Keratinocyte (primary cell): ENCODE measurements at regions not wholly inside any gene's neighbourhood (a gene's known extent, or its start where the extent isn't known, plus 50 kb on each side); places are given as distances from the start of the nearest gene placed in this dataset.

Experiments
- DNase-seq: peaks from one replicate; pipeline ENCODE4 v3.0.0-alpha.2; 2011; ENCODE audit warnings: low read depth, missing footprints, low spot score
- FAIRE-seq: peaks from 2 replicates; lab custom pipeline; 2011; peaks lifted over from hg19 to GRCh38; lab: Jason Lieb, UNC
- H2AFZ ChIP-seq: 2 replicates; pipeline ENCODE4 v1.6.0; 2012; ENCODE audit warnings: low read length, control low read depth, inconsistent platforms; ENCODE audit not compliant: control insufficient read depth
- H3K27ac ChIP-seq: 2 replicates; pipeline ENCODE4 v1.5.1; 2011; ENCODE audit warnings: low read length; ENCODE audit not compliant: control insufficient read depth, insufficient read depth
- H3K27me3 ChIP-seq: 3 replicates; pipeline ENCODE4 v1.6.0; 2011; ENCODE audit warnings: low read length; ENCODE audit not compliant: control insufficient read depth, insufficient read depth; ENCODE audit errors: extremely low read depth
- H3K36me3 ChIP-seq, 2 experiments: 2 replicates in 1 of 2; 3 replicates in 1 of 2; pipeline ENCODE4 v1.5.1; 2011; ENCODE audit warnings: low read length in 2 of 2, mild to moderate bottlenecking in 1 of 2; ENCODE audit not compliant: control insufficient read depth in 2 of 2, insufficient read depth in 2 of 2; ENCODE audit errors: extremely low read depth in 1 of 2
- H3K4me1 ChIP-seq: 3 replicates; pipeline ENCODE4 v1.5.1; 2011; ENCODE audit warnings: low read length; ENCODE audit not compliant: control insufficient read depth, insufficient read depth; ENCODE audit errors: extremely low read depth
- H3K4me2 ChIP-seq: 3 replicates; pipeline ENCODE4 v1.6.0; 2011; ENCODE audit warnings: low read depth, low read length; ENCODE audit not compliant: control insufficient read depth, insufficient read depth; ENCODE audit errors: extremely low read depth
- H3K4me3 ChIP-seq, 3 experiments: fragments of 200-600 bp in 1 of 3; sonication (generic) in 1 of 3; 2 replicates in 2 of 3; 3 replicates in 1 of 3; pipeline ENCODE4 v1.5.1; 2011 to 2016; ENCODE audit warnings: low read length in 3 of 3, mild to moderate bottlenecking in 3 of 3, control low read depth in 2 of 3, inconsistent platforms in 1 of 3, low read depth in 1 of 3, mixed read lengths in 1 of 3, mixed run types in 1 of 3, moderate library complexity in 1 of 3; ENCODE audit not compliant: control insufficient read depth in 2 of 3, insufficient read depth in 2 of 3; ENCODE audit errors: extremely low read depth in 1 of 3
- H3K79me2 ChIP-seq: 2 replicates; pipeline ENCODE4 v1.6.0; 2012; ENCODE audit warnings: low read length; ENCODE audit not compliant: control insufficient read depth, insufficient read depth
- H3K9ac ChIP-seq: 3 replicates; pipeline ENCODE4 v1.6.0; 2011; ENCODE audit warnings: low read length; ENCODE audit not compliant: control insufficient read depth, insufficient read depth; ENCODE audit errors: extremely low read depth
- H3K9me1 ChIP-seq: 3 replicates; pipeline ENCODE4 v1.6.0; 2011; ENCODE audit warnings: low read length; ENCODE audit not compliant: control insufficient read depth, insufficient read depth; ENCODE audit errors: extremely low read depth
- H3K9me3 ChIP-seq: 2 replicates; pipeline ENCODE4 v1.5.1; 2012; ENCODE audit warnings: low read depth, low read length; ENCODE audit not compliant: control insufficient read depth
- H4K20me1 ChIP-seq: 3 replicates; pipeline ENCODE4 v1.6.0; 2011; ENCODE audit warnings: low read length; ENCODE audit not compliant: control insufficient read depth, insufficient read depth; ENCODE audit errors: extremely low read depth
- EZH2 ChIP-seq: IDR thresholded peaks from one replicate; pipeline ENCODE4 v1.6.1; 2012; ENCODE audit warnings: inconsistent platforms, mild to moderate bottlenecking, low read length, moderate library complexity
- dilution Hi-C: fragments of 300-500 bp; cut with MboI; formaldehyde crosslinking; loops from one replicate; pipeline ENCODE4 v1.7.0; 2020; ENCODE audit warnings: low sequenced_read_pairs; ENCODE audit not compliant: extremely low pct_ligation_motif_present
- TF ChIP-seq, protein P1 (sequence below), 3 experiments: IDR thresholded peaks in 1 of 3; conservative IDR thresholded peaks in 1 of 3; optimal IDR thresholded peaks in 1 of 3; 2 replicates in 2 of 3; 3 replicates in 1 of 3; pipeline versions ENCODE3 to v1.5.1; 2011; ENCODE audit warnings: low read length in 3 of 3, mild to moderate bottlenecking in 3 of 3, moderate library complexity in 2 of 3, control low read depth in 1 of 3, inconsistent platforms in 1 of 3; ENCODE audit not compliant: insufficient read depth in 2 of 3; ENCODE audit errors: extremely low read depth in 1 of 3

DNA sequence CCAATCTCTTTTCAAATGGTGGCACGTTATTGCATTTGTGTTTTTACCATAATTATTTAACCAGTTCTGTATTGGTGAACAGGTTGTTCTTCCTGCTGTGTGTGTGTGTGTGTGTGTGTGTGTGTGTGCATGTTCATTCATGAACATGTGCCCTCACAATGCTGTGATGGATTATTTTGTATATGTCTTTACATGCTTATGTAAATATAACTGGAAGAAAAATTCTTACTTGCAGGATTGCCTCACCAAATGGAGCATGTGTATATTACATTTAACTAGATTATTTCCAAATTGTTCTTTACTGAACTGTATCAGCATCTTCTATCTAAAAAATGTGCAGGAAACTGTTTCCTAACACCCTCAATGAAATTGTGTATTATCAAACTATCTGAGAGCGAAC, 175.2 kb upstream of the ZPLD1 start:
- Histone ChIP-seq H4K20me1 (no peaks in the 10 kb centered on the region), H3K79me2 (no peaks in the 10 kb centered on the region), H3K9me1 (no peaks in the 10 kb centered on the region), H3K9me3 (no peaks in the 10 kb centered on the region), H3K27ac (no peak overlapping the region), H2AFZ (no peak overlapping the region), H3K27me3 (no peaks in the 10 kb centered on the region), H3K36me3 (no peaks in the 10 kb centered on the region), H3K4me1 (peaks cover 3% of the 10 kb centered on the region), H3K4me3 (no peak overlapping the region), H3K9ac (no peak overlapping the region), H3K4me2 (no peak overlapping the region)
- DNase-seq: no peak
- dilution Hi-C loops: no loop called here
- TF ChIP-seq, protein P1, sequence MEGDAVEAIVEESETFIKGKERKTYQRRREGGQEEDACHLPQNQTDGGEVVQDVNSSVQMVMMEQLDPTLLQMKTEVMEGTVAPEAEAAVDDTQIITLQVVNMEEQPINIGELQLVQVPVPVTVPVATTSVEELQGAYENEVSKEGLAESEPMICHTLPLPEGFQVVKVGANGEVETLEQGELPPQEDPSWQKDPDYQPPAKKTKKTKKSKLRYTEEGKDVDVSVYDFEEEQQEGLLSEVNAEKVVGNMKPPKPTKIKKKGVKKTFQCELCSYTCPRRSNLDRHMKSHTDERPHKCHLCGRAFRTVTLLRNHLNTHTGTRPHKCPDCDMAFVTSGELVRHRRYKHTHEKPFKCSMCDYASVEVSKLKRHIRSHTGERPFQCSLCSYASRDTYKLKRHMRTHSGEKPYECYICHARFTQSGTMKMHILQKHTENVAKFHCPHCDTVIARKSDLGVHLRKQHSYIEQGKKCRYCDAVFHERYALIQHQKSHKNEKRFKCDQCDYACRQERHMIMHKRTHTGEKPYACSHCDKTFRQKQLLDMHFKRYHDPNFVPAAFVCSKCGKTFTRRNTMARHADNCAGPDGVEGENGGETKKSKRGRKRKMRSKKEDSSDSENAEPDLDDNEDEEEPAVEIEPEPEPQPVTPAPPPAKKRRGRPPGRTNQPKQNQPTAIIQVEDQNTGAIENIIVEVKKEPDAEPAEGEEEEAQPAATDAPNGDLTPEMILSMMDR (optimal IDR thresholded peaks at IDR 0.05 in 1 of 3, IDR thresholded peaks at IDR 0.05 in 1 of 3, conservative IDR thresholded peaks at IDR 0.05 in 1 of 3; ENCODE audit: extremely low read depth in 1 of 3, insufficient read depth in 2 of 3, low read length in 3 of 3): no peak
- no peak for TF ChIP-seq EZH2
- FAIRE-seq: no peak

DNA sequence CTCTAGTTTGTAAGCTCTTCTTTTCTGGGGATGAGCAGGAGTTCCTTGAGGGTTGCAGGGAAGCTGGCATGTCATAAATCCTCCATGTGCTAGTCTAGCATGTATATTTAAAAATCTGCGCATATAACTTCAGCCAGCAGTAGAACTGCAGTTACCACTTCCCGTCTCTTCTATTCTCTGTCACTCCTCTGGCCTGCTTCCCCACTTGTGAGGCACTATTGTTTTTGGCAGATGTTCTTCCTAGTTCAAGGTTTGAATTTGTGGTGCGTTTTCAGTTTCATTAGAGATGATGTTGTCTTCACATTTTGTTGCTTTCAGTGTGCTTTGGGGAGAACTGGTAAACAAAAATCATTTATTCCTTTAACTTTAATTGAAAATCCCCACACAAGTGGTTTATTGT, 169.1 kb upstream of the ZPLD1 start:
- Histone ChIP-seq H3K9ac (no peak overlapping the region), H4K20me1 (no peaks in the 10 kb centered on the region), H2AFZ (no peak overlapping the region), H3K4me1 (no peaks in the 10 kb centered on the region), H3K4me3 (no peak overlapping the region), H3K27me3 (no peaks in the 10 kb centered on the region), H3K27ac (no peak overlapping the region), H3K36me3 (no peaks in the 10 kb centered on the region), H3K9me1 (no peaks in the 10 kb centered on the region), H3K4me2 (no peak overlapping the region), H3K79me2 (no peaks in the 10 kb centered on the region), H3K9me3 (no peaks in the 10 kb centered on the region)
- no peak for FAIRE-seq
- TF ChIP-seq EZH2: no peak
- TF ChIP-seq, protein P1 (optimal IDR thresholded peaks at IDR 0.05 in 1 of 3, IDR thresholded peaks at IDR 0.05 in 1 of 3, conservative IDR thresholded peaks at IDR 0.05 in 1 of 3; ENCODE audit: extremely low read depth in 1 of 3, insufficient read depth in 2 of 3, low read length in 3 of 3): no peak
- dilution Hi-C loops: no loop called here
- DNase-seq: no peak
